ENCODE measurements at regions not wholly inside any gene's neighbourhood (a gene's known extent, or its start where the extent isn't known, plus 50 kb on each side); places are given as distances from the start of the nearest gene placed in this dataset.
A peak's percentile ranks its signal among the peaks of the same experiment; 100 is the strongest.

DNA sequence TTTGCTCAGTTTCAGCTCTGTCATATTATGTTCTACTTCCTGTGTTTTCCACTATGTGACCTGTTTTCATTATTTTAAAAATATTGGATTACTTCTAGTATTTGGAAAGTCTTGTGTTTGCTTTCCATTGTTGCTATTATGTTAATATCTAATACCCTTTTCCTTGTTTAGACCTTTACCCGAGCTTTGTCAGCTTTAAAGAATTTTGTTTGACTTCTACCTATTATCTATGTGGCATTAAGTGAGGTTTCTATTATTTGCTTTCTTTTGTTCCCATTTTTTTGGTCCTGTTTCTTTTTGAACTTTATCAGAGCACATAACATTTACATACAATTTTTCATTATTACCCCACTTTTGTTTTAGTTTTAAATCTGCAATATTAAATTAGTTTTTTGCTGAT, 202.7 kb downstream of the MANEA start:
- no peak for DNase-seq (ENCODE audit: low read depth, low spot score)

DNA sequence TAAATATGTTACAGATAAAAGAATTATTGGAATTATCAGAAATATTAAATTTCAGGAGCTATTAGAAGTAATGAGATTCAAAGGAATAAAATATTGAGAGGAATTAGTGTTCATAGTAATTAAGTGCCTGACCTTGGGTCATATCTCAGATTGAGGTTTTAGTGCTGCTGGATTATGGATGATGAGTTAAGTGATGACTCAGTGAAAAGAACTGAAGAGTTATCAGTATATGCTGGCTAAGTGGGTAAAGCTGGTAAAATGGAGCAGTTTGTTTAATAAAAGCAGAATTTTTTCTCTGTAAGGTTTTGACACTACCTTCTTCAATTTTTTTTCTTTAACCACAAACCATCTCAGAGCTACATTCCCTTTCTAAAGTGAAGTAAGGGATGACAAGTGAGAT, 206.7 kb downstream of the MANEA start:
- no peak for DNase-seq (ENCODE audit: low read depth, low spot score)

DNA sequence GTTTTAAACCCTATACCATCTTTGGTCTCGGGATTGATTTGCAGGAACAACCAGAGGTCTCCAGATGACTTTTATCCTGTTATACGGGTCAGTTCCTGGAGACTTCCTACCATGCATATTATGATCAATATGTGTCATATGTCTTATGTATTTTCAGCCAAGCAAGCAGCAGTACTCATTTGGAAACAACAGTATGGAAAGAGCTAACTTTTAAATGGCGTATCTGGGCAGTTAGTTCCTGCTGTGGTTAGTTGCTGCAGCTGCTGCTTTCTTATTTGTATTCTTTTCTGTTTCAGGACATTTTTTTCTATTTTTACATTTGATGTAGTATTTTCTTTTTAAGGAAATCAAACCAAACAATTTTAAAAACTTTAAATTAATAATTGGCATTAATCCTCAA, 207.5 kb downstream of the MANEA start:
- DNase-seq (ENCODE audit: low read depth, low spot score): no peak

DNA sequence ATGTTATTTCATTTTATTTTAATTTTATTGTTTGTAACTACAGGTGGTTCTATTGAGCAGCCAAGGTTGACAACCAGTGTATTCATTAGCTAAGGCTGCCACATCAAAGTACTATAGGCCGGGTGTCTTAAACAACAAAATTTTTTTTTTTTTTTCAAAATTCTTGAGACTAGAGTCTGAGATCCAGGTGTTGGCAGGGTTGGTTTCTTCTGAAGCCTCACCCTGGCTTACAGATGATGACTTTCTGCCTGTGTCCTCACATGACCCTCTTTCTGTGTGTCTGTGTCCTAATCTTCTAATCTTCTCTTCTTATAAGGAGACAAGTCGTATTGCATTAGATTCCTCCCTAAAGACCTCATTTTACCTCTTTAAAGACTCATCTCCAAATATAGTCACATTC, 208.4 kb downstream of the MANEA start:
- no peak for DNase-seq (ENCODE audit: low read depth, low spot score)

DNA sequence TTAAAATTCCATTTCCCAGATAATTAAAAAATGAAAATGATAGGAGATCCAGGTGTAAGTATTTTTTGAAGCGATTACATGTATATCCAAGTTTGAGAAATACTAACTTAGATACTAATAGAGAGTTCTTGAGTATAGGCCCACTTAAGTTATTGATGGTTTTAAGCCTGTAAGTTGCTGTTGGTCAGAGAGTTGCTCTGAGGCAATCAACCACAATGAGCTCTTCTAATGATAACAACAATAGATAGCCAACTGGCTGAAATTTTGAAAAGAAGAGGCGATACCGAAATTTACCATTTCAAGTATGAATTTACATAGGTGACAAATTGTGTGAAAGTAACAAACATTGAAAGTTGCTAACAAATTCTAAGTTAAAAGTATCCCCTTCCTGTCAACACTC, 209.5 kb downstream of the MANEA start:
- no peak for DNase-seq (ENCODE audit: low read depth, low spot score)

DNA sequence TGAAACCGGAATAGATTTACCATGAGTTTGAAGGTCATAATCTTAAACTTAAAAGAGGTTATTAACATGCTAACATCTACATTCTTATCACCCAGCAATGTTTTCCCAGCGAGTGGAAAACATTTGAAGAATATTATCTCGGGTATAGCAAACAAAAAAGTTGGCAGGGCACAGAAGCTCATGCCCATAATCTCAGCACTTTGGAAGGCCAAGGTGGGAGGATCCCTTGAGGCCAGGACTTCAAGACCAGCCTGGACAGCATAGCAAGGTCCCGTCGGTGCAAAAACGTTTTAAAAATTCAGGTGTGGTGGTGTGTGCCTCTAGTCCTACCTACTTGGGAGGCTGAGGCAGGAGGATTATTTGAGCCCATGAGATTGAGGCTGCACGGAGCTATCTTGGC, 213.5 kb downstream of the MANEA start:
- no peak for DNase-seq (ENCODE audit: low read depth, low spot score)

DNA sequence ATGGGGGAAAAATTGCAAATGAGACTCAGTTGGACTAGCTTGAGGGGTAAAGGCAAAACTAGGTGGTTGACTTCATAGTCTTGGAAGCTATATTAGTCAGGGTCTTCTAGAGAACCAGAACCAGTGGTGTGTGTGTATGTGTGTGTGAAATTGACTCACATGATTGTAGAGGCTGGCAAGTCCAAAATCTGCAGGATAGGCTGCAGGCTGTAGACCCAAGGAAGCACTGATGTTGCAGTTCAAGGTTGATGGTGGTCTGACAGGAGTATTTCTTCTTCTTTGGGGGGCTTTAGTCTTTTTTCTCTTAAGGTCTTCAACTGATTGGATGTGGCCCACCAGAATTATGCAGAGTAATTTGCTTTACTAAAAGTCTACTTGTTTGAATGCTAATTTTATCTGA, 217.4 kb downstream of the MANEA start:
- DNase-seq (ENCODE audit: low read depth, low spot score): no peak

DNA sequence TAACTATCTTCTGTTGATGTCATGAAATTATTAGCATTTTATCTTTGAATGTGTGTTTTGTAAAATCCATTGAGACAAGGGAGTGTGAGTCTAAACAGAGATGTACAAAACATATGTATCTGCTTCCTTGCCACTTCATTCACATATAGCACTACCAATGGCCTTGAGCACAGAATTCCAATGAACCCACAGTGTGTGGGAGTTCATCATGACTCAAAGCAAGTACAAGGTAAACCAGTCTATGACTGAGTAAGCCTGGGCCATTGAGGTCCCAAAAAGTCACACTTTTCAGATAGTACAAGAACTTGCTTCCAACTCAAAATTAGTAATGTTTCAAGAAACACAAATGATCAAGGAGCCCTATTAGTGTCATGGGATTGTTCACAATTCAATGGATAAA, 218.6 kb downstream of the MANEA start:
- no peak for DNase-seq (ENCODE audit: low read depth, low spot score)

DNA sequence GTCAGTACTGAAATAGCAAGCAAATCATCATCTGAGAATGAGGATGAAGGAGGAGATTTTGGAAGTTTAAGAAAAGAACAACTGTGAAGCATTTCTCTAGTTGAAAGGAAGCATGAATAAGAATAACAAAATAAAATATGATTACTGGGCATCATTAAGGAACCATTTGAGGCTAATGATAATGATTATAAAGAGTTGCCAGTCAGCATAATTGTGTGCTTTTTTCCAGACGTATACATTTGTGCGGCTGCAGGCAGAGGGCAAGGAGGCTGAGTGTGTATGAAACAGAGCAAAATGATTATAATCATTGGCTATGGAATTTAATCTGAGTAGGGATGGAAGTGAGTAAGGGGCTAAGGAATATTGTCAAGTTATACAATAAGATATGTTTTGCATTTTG, 218.7 kb upstream of the FUT9 start:
- DNase-seq (ENCODE audit: low read depth, low spot score): no peak

DNA sequence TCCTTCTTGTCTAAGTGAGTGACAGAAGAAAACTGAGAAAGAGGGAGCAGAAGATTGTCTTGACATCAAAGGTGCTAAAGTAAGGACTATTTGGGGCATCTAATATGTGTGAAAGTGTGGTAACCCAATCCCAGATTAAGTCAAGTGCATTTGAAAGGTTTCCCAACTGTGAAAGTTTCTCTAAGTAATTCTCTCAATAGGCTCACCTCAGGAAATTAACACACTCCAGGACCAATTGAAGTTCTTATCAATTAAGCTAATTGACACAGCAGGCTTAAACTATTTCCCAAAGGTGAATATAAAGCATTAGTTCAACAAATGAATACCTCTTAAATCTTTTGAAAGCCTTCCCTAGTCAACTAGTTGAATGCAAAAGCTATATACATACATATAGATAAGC, 212.8 kb upstream of the FUT9 start:
- DNase-seq (ENCODE audit: low read depth, low spot score): peak; percentile 4

DNA sequence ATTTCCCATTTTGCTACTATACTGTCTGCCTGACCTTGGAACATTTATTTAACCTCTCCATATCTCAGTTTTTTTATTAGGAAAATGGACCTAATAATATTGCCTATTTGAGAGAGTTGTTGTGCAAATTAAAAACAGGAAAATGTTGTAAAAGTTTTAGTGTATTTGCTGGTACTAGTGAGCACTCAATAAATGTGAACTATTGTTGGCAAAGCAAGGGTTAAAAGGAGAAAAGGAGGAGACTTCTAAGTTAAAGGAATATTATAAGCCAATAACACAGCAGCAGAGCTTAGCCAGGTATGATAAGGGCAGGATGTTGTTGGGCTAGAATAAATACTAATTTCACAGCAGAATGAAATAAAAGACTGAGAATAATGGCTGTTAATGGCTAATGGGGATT, 211.9 kb upstream of the FUT9 start:
- DNase-seq (ENCODE audit: low read depth, low spot score): no peak

DNA sequence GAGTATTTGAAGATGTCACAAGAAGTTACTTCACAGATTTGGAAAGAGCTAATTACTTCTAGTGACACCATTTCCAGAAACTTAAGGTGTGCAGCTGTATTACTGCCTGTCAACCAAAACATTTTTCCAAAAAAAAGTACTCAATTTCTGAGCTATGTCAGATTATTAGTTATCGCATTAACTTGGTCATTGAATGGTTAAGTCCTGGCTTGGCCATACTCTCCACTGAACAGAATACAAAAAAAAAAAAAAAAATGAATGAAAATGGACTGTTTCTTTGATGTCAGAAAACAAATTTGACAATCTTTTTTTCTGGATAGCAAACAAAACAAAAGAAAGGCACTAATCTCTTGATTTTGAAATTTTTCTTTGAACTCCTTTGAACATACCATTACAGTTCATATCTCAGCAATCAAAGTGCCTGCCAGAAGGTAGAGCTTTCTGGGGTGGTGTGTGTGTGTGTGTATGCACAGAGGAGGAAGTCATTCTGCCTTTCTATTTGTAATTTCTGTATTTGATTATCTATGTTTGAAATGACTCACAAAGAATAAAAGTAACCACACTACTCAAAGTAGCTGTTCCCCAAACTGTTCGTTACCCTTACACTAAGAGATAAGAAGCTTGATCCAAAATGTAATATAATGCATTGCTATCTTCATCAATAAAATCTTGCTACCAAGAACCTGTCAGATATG, 210.8 kb upstream of the FUT9 start:
- no peak for DNase-seq (ENCODE audit: low read depth, low spot score)

DNA sequence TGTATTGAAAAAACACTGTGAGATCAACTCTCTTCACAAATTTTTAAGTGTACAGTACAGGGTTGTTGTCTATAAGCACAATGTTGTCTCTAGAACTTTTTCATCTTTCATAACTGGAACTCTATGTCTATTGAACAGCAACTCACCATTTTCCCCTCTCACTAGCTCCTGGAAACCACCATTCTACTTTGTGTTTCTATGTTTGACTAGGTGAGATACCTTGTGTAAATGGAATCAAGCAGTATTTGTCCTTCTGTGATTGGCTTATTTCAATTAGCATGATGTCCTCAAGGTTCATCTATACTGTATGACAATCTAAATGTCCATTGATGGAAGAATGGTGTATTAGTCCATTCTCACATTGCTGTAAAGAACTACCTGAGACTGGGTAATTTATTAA, 210.1 kb upstream of the FUT9 start:
- DNase-seq (ENCODE audit: low read depth, low spot score): no peak

DNA sequence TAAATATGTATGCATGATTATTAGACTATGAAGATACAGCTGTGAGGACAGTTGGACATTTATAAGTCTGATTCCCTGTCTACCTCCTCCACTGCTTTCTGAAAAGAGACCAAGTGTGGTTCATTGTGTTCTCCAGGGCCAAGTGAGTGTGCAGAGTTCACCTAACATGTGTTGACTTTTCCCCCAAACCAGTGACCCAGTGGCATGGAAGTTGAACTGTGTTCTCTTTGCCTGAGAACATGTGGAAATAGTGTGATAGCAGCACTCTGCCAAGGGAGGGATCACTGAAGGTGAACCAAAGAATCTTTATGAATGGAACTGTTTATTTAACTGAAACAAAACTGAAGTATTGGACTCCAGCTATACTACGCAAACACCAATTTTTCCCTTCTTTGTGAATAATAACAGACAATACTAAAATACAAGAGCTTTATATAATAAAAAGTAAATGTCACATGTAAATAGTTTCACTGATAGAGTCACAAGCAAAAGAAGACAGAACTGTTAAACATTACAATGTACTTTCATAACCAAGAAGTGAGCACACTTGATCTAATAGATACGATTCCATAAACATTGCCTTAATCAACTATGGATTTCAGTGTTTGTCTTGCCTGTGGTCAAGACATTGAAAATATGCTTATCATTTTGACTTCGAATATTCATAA, 200.3 kb upstream of the FUT9 start:
- no peak for DNase-seq (ENCODE audit: low read depth, low spot score)

DNA sequence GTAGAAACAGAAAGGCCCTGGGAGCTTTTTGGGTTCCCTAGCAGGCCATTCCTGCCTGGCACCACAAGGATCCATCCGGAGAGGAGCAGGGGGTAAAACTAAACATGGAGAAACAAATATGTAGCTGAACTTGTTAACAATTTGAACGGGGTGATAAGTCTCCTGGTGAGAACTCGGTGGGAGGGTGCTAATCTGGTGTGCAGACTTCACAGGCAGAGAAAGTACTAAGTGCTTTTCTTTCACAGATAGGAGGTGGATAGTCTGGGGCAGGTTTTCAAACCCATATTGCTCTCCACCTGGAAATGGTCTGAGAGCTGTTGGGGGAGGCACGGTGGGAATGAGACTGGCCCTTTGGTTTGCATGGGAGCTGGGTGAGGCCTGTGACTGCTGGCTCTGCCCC, 196.3 kb upstream of the FUT9 start:
- peak; percentile 7 for DNase-seq (ENCODE audit: low read depth, low spot score)

DNA sequence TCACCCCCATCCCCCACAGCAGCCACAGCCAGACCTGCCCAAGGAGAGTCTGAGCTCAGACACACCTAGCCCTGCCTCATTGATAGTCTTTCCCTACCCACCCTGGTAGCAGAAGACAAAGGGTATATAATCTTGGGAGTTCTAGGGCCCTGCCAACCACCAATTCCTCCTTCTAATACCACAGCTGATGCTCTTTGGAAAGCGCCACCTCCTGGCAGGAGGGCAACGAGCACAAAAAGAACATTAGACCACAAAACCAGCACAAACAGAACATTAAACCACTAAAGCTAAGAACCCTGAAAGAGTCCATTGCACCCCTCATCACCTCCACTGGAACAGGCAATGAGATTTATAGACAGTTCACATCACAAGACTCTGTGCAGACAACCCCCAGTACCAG, 195.8 kb upstream of the FUT9 start:
- DNase-seq (ENCODE audit: low read depth, low spot score): peak; percentile 24

DNA sequence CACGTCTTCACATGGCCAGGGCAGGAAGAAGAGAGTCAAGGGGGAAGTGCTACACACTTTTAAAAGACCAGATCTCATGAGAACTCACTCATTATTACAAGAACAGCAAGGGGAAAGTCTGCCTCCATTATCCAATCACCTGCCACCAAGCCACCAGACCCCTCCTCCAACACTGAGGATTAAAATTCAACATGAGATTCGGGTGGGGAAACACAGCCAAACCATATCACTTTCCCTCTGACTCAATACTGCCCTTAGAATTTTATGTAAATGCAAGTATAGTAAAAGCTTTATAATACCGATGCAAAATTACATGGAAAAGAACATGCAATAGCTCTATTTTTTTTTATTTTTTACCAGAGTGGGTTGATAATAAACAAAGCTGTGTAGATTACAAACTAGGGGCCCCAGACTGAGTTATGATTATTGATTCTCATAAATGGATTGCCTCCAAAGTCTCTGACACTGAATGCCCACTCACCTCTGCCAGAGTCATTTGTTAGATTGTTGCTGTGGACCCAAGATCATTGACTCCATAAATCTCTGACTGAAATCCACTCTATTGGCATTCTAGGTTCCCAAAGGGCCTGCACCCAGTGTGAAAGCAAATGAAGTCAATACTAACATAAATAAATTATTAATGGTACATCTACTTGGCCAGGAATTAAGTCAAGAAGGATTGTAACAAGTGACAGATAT, 184.8 kb upstream of the FUT9 start:
- DNase-seq (ENCODE audit: low read depth, low spot score): no peak

DNA sequence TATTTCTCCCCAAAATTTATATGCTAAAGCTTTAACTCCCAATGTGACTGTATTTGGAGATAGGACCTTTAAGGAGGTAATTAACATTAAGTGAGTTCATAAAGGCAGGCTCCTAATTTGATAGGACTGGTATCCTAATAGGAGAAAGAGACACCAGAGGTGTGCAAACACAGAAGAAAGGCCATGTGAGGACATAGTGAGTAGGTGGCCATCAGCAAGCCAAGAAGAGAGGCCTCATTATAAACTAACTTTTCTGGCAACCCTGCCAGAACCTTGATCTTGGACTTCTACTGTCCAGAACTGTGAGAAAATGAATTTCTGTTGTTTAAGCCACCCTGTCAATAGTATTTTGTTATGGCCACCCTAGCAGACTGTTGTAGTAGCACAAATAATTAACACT, 177.9 kb upstream of the FUT9 start:
- DNase-seq (ENCODE audit: low read depth, low spot score): no peak

DNA sequence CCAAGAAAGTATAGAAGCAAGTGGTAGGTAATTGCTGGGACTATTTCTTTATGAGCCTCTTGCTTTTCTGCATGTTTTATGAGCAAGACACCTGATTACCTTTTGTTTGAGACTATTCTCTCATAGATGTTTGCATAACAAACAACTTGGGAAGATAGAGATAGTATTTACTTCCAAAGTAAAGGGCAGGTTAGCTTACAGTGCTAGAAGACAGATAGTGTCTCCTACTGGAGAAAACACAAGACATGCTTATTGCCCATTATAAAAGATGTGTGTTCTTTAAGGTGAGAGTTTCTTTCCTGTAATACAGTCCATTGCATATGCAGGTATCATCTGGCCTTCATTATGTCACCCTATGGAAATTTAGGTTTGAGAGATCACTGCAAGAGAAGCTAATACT, 174.2 kb upstream of the FUT9 start:
- DNase-seq (ENCODE audit: low read depth, low spot score): no peak

DNA sequence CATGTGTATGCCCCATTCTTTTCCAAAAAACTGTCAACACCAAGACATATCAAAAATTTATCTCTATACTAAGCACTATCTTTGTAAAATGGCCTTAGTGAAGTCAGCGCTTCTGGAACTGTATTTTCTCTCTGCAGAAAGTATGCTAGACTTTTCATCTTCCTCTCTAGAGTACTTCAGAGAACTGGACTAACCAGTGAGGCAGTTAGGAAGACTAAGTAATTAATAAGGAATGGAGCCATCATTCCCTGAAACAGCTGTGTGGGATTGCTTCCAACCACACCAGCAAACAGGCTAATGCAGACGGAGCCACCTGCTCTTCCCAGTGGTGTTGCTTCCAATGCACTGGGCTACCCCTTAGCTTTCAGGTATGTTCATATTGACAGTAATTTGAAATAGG, 169.1 kb upstream of the FUT9 start:
- DNase-seq (ENCODE audit: low read depth, low spot score): no peak

DNA sequence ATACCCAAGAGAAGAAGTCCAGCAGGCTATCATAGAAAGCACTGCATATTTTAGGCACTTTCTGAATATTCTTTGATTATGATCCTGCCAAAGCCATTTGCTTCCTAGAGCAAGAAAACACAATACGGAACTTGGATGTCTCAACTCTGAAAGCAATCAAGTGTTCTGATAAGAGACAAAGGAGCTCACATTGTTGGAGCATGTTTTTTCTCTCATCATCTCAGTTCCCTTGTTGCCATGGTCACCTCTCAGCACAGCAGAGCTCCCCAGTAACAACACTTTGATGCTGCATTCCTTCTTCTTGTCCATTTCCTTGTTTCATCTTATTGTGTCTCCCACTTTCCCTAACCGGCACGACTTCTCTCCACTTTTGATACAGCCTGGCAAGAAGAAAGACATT, 168.7 kb upstream of the FUT9 start:
- DNase-seq (ENCODE audit: low read depth, low spot score): no peak

DNA sequence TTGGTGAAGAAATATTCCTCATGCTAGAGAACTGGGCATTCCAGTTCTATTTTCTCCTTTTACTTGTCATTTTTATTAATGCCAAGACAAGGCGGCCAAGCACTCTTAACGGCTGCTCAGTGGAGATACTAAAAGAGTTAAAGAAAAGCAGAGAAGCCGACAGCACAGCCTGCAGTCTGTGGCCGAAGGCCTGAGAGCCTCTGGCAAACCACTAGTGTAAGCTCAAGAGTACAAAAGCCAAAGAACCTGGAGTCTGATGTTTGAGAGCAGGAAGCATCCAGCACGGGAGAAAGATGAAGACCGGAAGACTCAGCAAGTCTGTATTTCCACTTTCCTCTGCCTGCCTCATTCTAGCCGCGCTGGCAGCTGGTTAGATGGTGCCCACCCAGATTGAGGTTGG, 167.1 kb upstream of the FUT9 start:
- no peak for DNase-seq (ENCODE audit: low read depth, low spot score)

DNA sequence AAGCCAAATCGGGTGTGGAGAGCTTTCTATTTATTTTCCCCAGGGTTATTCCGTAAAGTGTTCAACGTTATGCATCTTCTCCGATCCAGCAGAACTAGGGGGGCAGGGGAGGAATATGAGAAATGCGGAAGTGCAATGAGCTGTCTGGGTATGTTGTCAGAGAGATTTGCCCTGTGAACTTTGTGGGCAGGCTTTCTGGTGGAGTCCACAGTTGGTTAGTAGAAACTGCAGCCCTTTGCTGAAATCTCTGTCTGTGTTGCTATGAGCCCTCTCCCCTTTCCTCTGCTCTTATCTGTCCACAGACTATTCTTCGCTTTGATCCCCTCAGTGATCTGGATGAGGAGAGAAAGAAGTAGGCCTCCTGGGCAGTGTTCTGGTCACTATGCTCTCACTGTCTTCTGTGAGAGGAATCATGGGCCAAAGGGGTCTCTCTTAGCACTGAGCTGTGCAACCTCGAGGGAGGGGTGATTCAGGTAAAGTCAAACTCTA, 158.9 kb upstream of the FUT9 start:
- no peak for DNase-seq (ENCODE audit: low read depth, low spot score)
